Lower leg skin (tissue), 3 donors: ENCODE measurements at regions not wholly inside any gene's neighbourhood (a gene's known extent, or its start where the extent isn't known, plus 50 kb on each side); places are given as distances from the start of the nearest gene placed in this dataset.

Experiments used
- POLR2A ChIP-seq, 2 donors: fragments of 450-650 bp; IDR thresholded peaks; one replicate each; pipeline ENCODE4 v1.6.1; 2016 to 2017; ENCODE audit warnings: antibody characterized with exemption in 2 of 2, mild to moderate bottlenecking in 1 of 2, moderate library complexity in 1 of 2
- TF ChIP-seq, protein P1 (sequence below), 3 donors: fragments of 450-650 bp; IDR thresholded peaks; one replicate each; pipeline ENCODE4 v1.5.1; 2016; ENCODE audit warnings: antibody characterized with exemption in 3 of 3, mild to moderate bottlenecking in 3 of 3, moderate library complexity in 2 of 3

DNA sequence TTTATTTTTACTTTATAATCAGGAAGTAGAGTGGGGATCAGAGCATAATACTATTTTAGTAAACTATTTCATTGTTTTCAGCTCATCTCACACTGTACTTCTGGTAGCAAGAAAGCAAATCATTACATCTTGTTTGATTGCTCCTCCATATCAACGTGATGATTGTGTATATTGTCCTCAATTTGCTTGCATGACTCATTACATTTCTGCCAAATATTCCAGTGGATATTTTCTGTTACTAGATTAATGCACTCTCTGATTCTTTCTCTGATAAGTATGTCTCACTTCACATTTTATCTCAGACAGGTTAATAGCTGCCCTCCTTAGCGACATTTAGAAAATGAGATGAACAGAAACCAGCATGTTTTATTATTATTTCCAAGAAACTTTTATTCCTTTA lies 1145.3 kb downstream of the OTOL1 start:
- TF ChIP-seq, protein P1, sequence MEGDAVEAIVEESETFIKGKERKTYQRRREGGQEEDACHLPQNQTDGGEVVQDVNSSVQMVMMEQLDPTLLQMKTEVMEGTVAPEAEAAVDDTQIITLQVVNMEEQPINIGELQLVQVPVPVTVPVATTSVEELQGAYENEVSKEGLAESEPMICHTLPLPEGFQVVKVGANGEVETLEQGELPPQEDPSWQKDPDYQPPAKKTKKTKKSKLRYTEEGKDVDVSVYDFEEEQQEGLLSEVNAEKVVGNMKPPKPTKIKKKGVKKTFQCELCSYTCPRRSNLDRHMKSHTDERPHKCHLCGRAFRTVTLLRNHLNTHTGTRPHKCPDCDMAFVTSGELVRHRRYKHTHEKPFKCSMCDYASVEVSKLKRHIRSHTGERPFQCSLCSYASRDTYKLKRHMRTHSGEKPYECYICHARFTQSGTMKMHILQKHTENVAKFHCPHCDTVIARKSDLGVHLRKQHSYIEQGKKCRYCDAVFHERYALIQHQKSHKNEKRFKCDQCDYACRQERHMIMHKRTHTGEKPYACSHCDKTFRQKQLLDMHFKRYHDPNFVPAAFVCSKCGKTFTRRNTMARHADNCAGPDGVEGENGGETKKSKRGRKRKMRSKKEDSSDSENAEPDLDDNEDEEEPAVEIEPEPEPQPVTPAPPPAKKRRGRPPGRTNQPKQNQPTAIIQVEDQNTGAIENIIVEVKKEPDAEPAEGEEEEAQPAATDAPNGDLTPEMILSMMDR (IDR thresholded peaks at IDR 0.05), result no peak
- no peak for TF ChIP-seq POLR2A (IDR thresholded peaks at IDR 0.05)
